Astrocyte (in vitro differentiated cells and primary cell): ENCODE measurements at regions not wholly inside any gene's neighbourhood (a gene's known extent, or its start where the extent isn't known, plus 50 kb on each side); places are given as distances from the start of the nearest gene placed in this dataset.

Experiments
- DNase-seq: peaks from one replicate; pipeline ENCODE4 v3.0.0-alpha.2; 2010; ENCODE audit warnings: low read depth
- FAIRE-seq: peaks from 2 replicates; lab custom pipeline; 2011; peaks lifted over from hg19 to GRCh38; lab: Jason Lieb, UNC
- H2AFZ ChIP-seq: 2 replicates; pipeline ENCODE4 v1.6.0; 2012; ENCODE audit warnings: low read depth, low read length, inconsistent platforms
- H3K27ac ChIP-seq: 2 replicates; pipeline ENCODE4 v1.5.1; 2011; ENCODE audit warnings: low read depth, low read length, inconsistent platforms
- H3K27me3 ChIP-seq: 2 replicates; pipeline ENCODE4 v1.6.0; 2011; ENCODE audit warnings: low read length, inconsistent platforms; ENCODE audit not compliant: insufficient read depth
- H3K36me3 ChIP-seq: 2 replicates; pipeline ENCODE4 v1.5.1; 2011; ENCODE audit warnings: low read length, inconsistent platforms; ENCODE audit not compliant: insufficient read depth
- H3K4me1 ChIP-seq: 2 replicates; pipeline ENCODE4 v1.5.1; 2011; ENCODE audit warnings: low read length, inconsistent platforms; ENCODE audit not compliant: insufficient read depth
- H3K4me2 ChIP-seq: 2 replicates; pipeline ENCODE4 v1.6.0; 2012; ENCODE audit warnings: low read length, inconsistent platforms
- H3K4me3 ChIP-seq: 2 replicates; pipeline ENCODE4 v1.5.1; 2011; ENCODE audit warnings: low read depth, mild to moderate bottlenecking, low read length, inconsistent platforms; ENCODE audit not compliant: insufficient read depth
- H3K79me2 ChIP-seq: 2 replicates; pipeline ENCODE4 v1.6.0; 2012; ENCODE audit warnings: mild to moderate bottlenecking, low read length, inconsistent platforms; ENCODE audit not compliant: insufficient read depth
- H3K9ac ChIP-seq: 2 replicates; pipeline ENCODE4 v1.6.0; 2012; ENCODE audit warnings: mild to moderate bottlenecking, low read length, inconsistent platforms
- H3K9me3 ChIP-seq: 2 replicates; pipeline ENCODE4 v1.5.1; 2012; ENCODE audit warnings: low read depth, mild to moderate bottlenecking, low read length, inconsistent platforms; ENCODE audit not compliant: insufficient read depth
- H4K20me1 ChIP-seq: 2 replicates; pipeline ENCODE4 v1.6.0; 2012; ENCODE audit warnings: low read length, inconsistent platforms; ENCODE audit not compliant: insufficient read depth
- H3K27ac Mint-ChIP-seq: one replicate; pipeline ENCODE4 v1.8.0; 2021; ENCODE audit warnings: mild to moderate bottlenecking, mixed read lengths; ENCODE audit not compliant: unreplicated experiment
- H3K27me3 Mint-ChIP-seq: one replicate; pipeline ENCODE4 v1.8.0; 2021; ENCODE audit warnings: low read depth, mixed read lengths; ENCODE audit not compliant: unreplicated experiment
- H3K36me3 Mint-ChIP-seq: one replicate; pipeline ENCODE4 v1.8.0; 2021; ENCODE audit warnings: low read depth, mixed read lengths; ENCODE audit not compliant: unreplicated experiment
- H3K4me1 Mint-ChIP-seq: one replicate; pipeline ENCODE4 v1.8.0; 2021; ENCODE audit warnings: low read depth, mixed read lengths; ENCODE audit not compliant: unreplicated experiment
- H3K4me3 Mint-ChIP-seq: one replicate; pipeline ENCODE4 v1.8.0; 2021; ENCODE audit warnings: mild to moderate bottlenecking, moderate library complexity, mixed read lengths; ENCODE audit not compliant: unreplicated experiment
- H3K9me3 Mint-ChIP-seq: one replicate; pipeline ENCODE4 v1.8.0; 2021; ENCODE audit warnings: mild to moderate bottlenecking, mixed read lengths; ENCODE audit not compliant: unreplicated experiment
- CTCF ChIP-seq: IDR thresholded peaks from 2 replicates; pipeline ENCODE4 v1.5.1; 2011; ENCODE audit warnings: low read depth, mild to moderate bottlenecking, inconsistent platforms, low read length, moderate library complexity; ENCODE audit not compliant: insufficient read depth
- EZH2 ChIP-seq: IDR thresholded peaks from 2 replicates; pipeline ENCODE4 v1.6.1; 2012; ENCODE audit warnings: mild to moderate bottlenecking, low read length, inconsistent platforms; ENCODE audit not compliant: insufficient read depth

GRCh38 chr2:226427538-226428307 is 371.9 kb downstream of the IRS1 start:
- Histone ChIP-seq H3K4me1 (peaks cover 57% of the 10 kb centered on the region), H3K27me3 (no peaks in the 10 kb centered on the region), H3K9ac (peak overlapping the region; percentile 72), H4K20me1 (no peaks in the 10 kb centered on the region), H3K36me3 (no peaks in the 10 kb centered on the region), H3K9me3 (no peaks in the 10 kb centered on the region), H3K4me2 (peak overlapping the region; percentile 63), H3K79me2 (no peaks in the 10 kb centered on the region), H3K4me3 (no peak overlapping the region), H3K27ac (peak overlapping the region; percentile 86), H2AFZ (no peak overlapping the region)
- no peaks in the 10 kb centered on the region for H3K36me3 Mint-ChIP-seq
- H3K4me1 Mint-ChIP-seq: peaks cover 79% of the 10 kb centered on the region
- H3K27ac Mint-ChIP-seq: peak overlapping the region; percentile 96
- TF ChIP-seq EZH2 (no peak), CTCF (no peak)
- DNase-seq (peak; percentile 96), FAIRE-seq (peak; percentile 93)
- H3K27me3 Mint-ChIP-seq: no peaks in the 10 kb centered on the region
- no peaks in the 10 kb centered on the region for H3K9me3 Mint-ChIP-seq
- no peak overlapping the region for H3K4me3 Mint-ChIP-seq

- peak; percentile 93 for DNase-seq
- H3K9ac ChIP-seq: peak overlapping the region; percentile 33
- no peaks in the 10 kb centered on the region for H3K9me3 ChIP-seq
- H3K27ac Mint-ChIP-seq: peak overlapping the region; percentile 96
- peaks cover 72% of the 10 kb centered on the region for H3K4me1 Mint-ChIP-seq
- no peaks in the 10 kb centered on the region for H4K20me1 ChIP-seq
- TF ChIP-seq CTCF (no peak), EZH2 (no peak)
- H3K27ac ChIP-seq: peak overlapping the region; percentile 86
- no peaks in the 10 kb centered on the region for H3K36me3 Mint-ChIP-seq
- H3K4me3 ChIP-seq: peak overlapping the region; percentile 5
- FAIRE-seq: peak; percentile 100
- H3K4me1 ChIP-seq: peaks cover 52% of the 10 kb centered on the region
- peak overlapping the region; percentile 63 for H3K4me2 ChIP-seq
- H3K27me3 ChIP-seq: no peaks in the 10 kb centered on the region
- H2AFZ ChIP-seq: no peak overlapping the region
- no peaks in the 10 kb centered on the region for H3K36me3 ChIP-seq
- H3K9me3 Mint-ChIP-seq: no peaks in the 10 kb centered on the region
- no peaks in the 10 kb centered on the region for H3K27me3 Mint-ChIP-seq
- no peak overlapping the region for H3K4me3 Mint-ChIP-seq
- H3K79me2 ChIP-seq: no peaks in the 10 kb centered on the region
These were observed 373.3 kb downstream of the IRS1 start for GRCh38 chr2:226426292-226426736.

GRCh38 chr2:226424971-226425370 is 374.6 kb downstream of the IRS1 start:
- H3K36me3 Mint-ChIP-seq: no peaks in the 10 kb centered on the region
- Histone ChIP-seq H4K20me1 (no peaks in the 10 kb centered on the region), H3K4me3 (no peak overlapping the region), H3K4me1 (peaks cover 49% of the 10 kb centered on the region), H3K9ac (no peak overlapping the region), H3K27me3 (no peaks in the 10 kb centered on the region), H3K79me2 (no peaks in the 10 kb centered on the region), H3K9me3 (no peaks in the 10 kb centered on the region), H3K4me2 (peak overlapping the region; percentile 2), H3K27ac (peak overlapping the region; percentile 86), H3K36me3 (no peaks in the 10 kb centered on the region), H2AFZ (no peak overlapping the region)
- peak overlapping the region; percentile 64 for H3K27ac Mint-ChIP-seq
- no peak overlapping the region for H3K4me3 Mint-ChIP-seq
- FAIRE-seq: no peak
- H3K9me3 Mint-ChIP-seq: no peaks in the 10 kb centered on the region
- H3K27me3 Mint-ChIP-seq: no peaks in the 10 kb centered on the region
- TF ChIP-seq EZH2: no peak
- TF ChIP-seq CTCF: no peak
- no peak for DNase-seq
- H3K4me1 Mint-ChIP-seq: peaks cover 63% of the 10 kb centered on the region
